Peyer's patch (tissue), 4 donors: ENCODE measurements at regions not wholly inside any gene's neighbourhood (a gene's known extent, or its start where the extent isn't known, plus 50 kb on each side); places are given as distances from the start of the nearest gene placed in this dataset.

Experiments used
- CTCF ChIP-seq, 6 experiments: fragments of 450-650 bp in 4 of 6; fragments of 200-600 bp in 2 of 6; sonication (generic) in 1 of 6; IDR thresholded peaks; one replicate each; pipeline ENCODE4 v1.5.1; 2017 to 2019; ENCODE audit warnings: antibody characterized with exemption in 6 of 6, mild to moderate bottlenecking in 3 of 6, moderate library complexity in 1 of 6
- POLR2A ChIP-seq, 2 donors: fragments of 450-650 bp; IDR thresholded peaks; one replicate each; pipeline ENCODE4 v1.5.1; 2017; ENCODE audit warnings: antibody characterized with exemption in 2 of 2, mild to moderate bottlenecking in 2 of 2, moderate library complexity in 2 of 2

GRCh38 chr9:22279636-22280035 is 167.0 kb upstream of the DMRTA1 start:
- TF ChIP-seq CTCF (IDR thresholded peaks at IDR 0.05) (no peak), POLR2A (IDR thresholded peaks at IDR 0.05) (no peak)
